Naive thymus-derived CD8-positive, alpha-beta T cell (primary cell): ENCODE measurements at regions not wholly inside any gene's neighbourhood (a gene's known extent, or its start where the extent isn't known, plus 50 kb on each side); places are given as distances from the start of the nearest gene placed in this dataset.

ENCODE experiments used
- ATAC-seq, 2 donors: fragments of 150-1000 bp; cut with Tn5 transposase in 1 of 2; sonication (Bioruptor Pico), chemical (Tn5 transposase) in 1 of 2; 1 replicate in 1 of 2; 2 replicates in 1 of 2; pipeline ENCODE4 v1.10.0; 2021; ENCODE audit warnings: mild to moderate bottlenecking in 2 of 2, moderate library complexity in 2 of 2
- POLR2A ChIA-PET: fragments of 350-600 bp; sonication (Branson Sonifier 250); formaldehyde crosslinking; loops from one replicate; lab custom pipeline; 2021; ENCODE audit warnings: antibody characterized with exemption; lab: Charles Lee
- DNase-seq, 10 donors: peaks; one replicate each; pipeline versions ENCODE4 v3.0.0 to v3.0.0-alpha.2; 2020 to 2022
- H3K27ac Mint-ChIP-seq, 10 donors: one replicate each; pipeline ENCODE4 v1.8.0; 2020 to 2022; ENCODE audit warnings: mild to moderate bottlenecking in 10 of 10, mixed read lengths in 10 of 10, moderate library complexity in 4 of 10, inconsistent platforms in 1 of 10
- H3K27me3 Mint-ChIP-seq, 5 donors: one replicate each; pipeline ENCODE4 v1.8.0; 2021 to 2022; ENCODE audit warnings: mixed read lengths in 5 of 5
- H3K36me3 Mint-ChIP-seq, 3 donors: one replicate each; pipeline ENCODE4 v1.8.0; 2020 to 2022; ENCODE audit warnings: mixed read lengths in 3 of 3, mild to moderate bottlenecking in 2 of 3, inconsistent platforms in 1 of 3
- H3K4me1 Mint-ChIP-seq, 4 donors: one replicate each; pipeline ENCODE4 v1.8.0; 2021 to 2022; ENCODE audit warnings: mixed read lengths in 4 of 4
- H3K4me3 Mint-ChIP-seq, 10 donors: one replicate each; pipeline ENCODE4 v1.8.0; 2020 to 2022; ENCODE audit warnings: mild to moderate bottlenecking in 10 of 10, mixed read lengths in 10 of 10, moderate library complexity in 6 of 10, inconsistent platforms in 1 of 10
- H3K9me3 Mint-ChIP-seq, 9 donors: one replicate each; pipeline ENCODE4 v1.8.0; 2020 to 2022; ENCODE audit warnings: mixed read lengths in 9 of 9, mild to moderate bottlenecking in 3 of 9, inconsistent platforms in 1 of 9, moderate library complexity in 1 of 9

- no peak for ATAC-seq
- Mint-ChIP-seq H3K27me3 (no peaks in the 10 kb centered on the region), H3K9me3 (peaks cover 0 to 3% (median 0%) of the 10 kb centered on the region in 9 donors), H3K4me3 (no peak overlapping the region), H3K36me3 (no peaks in the 10 kb centered on the region), H3K4me1 (no peaks in the 10 kb centered on the region), H3K27ac (no peak overlapping the region)
- POLR2A ChIA-PET = no interaction called here
- no peak for DNase-seq
These were observed 483.9 kb downstream of the RFPL4B start for GRCh38 chr6:112831022-112831421.

- POLR2A ChIA-PET = no interaction called here
- no peak overlapping the region for H3K4me3 Mint-ChIP-seq
These were observed 486.5 kb downstream of the RFPL4B start for GRCh38 chr6:112833581-112834131.

DNA sequence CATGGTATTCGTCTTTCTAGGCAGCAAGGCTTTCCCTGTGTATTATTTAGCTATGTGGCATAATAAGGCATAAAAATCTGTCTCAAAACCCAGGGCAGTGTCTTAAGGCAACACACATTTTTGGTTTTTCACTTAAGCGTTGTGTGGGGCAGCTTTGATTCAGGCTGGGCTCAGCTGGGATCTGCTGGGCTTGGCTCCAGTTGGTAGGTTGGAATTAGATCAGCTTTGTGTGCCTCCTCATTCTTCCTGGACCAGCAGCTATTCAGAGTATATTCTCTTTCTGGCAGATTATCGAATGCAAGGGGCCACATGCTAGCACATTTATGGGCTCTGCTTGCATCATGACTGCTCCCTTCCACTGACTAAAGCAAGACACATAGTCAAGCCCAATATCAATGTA, 487.9 kb downstream of the RFPL4B start:
- Mint-ChIP-seq H3K36me3 (no peaks in the 10 kb centered on the region), H3K9me3 (no peaks in the 10 kb centered on the region), H3K4me1 (no peaks in the 10 kb centered on the region), H3K27ac (no peak overlapping the region), H3K4me3 (no peak overlapping the region), H3K27me3 (no peaks in the 10 kb centered on the region)
- no peak for ATAC-seq
- no peak for DNase-seq
- POLR2A ChIA-PET = no interaction called here

More at GRCh38 chr6:112833581-112834131, 486.5 kb downstream of the RFPL4B start:
- H3K36me3 Mint-ChIP-seq = no peaks in the 10 kb centered on the region
- peaks cover 0 to 2% (median 0%) of the 10 kb centered on the region in 9 donors for H3K9me3 Mint-ChIP-seq
- ATAC-seq (no peak), DNase-seq (no peak)
- no peaks in the 10 kb centered on the region for H3K27me3 Mint-ChIP-seq
- H3K27ac Mint-ChIP-seq = no peak overlapping the region
- H3K4me1 Mint-ChIP-seq = no peaks in the 10 kb centered on the region

GRCh38 chr6:112839525-112839961, 492.4 kb downstream of the RFPL4B start:
- no peak overlapping the region for H3K4me3 Mint-ChIP-seq

GRCh38 chr6:112841553-112842329, 494.6 kb downstream of the RFPL4B start:
- H3K4me1 Mint-ChIP-seq = no peaks in the 10 kb centered on the region
- no peak overlapping the region for H3K27ac Mint-ChIP-seq
- peaks cover 0 to 20% (median 3%) of the 10 kb centered on the region in 9 donors for H3K9me3 Mint-ChIP-seq
- no peaks in the 10 kb centered on the region for H3K36me3 Mint-ChIP-seq
- no peaks in the 10 kb centered on the region for H3K27me3 Mint-ChIP-seq
- DNase-seq (no peak), ATAC-seq (no peak)
- no peak overlapping the region for H3K4me3 Mint-ChIP-seq
- POLR2A ChIA-PET = no interaction called here

More at GRCh38 chr6:112839525-112839961, 492.4 kb downstream of the RFPL4B start:
- POLR2A ChIA-PET = no interaction called here
- ATAC-seq (no peak), DNase-seq (no peak)
- Mint-ChIP-seq H3K9me3 (peaks cover 0 to 20% (median 3%) of the 10 kb centered on the region in 9 donors), H3K4me1 (no peaks in the 10 kb centered on the region), H3K36me3 (no peaks in the 10 kb centered on the region), H3K27me3 (no peaks in the 10 kb centered on the region), H3K27ac (no peak overlapping the region)

DNA sequence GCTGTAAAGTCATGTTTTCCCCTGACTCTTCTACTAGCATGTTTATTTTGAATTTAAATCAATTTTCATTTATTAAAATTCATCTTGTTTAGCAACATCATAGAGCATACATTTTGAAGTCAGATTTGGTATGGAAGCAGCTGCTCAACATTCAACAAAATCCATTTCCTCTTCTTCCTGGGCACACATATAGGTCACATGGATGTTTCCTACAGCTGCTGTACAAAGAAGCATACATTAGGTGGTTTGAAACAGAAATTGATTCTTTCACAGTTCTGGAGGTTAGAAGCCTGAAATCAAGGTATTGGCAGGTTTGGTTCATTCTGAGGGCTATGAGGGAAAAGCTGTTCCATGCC, 495.2 kb downstream of the RFPL4B start:
- no peaks in the 10 kb centered on the region for H3K27me3 Mint-ChIP-seq
- peaks cover 0 to 20% (median 3%) of the 10 kb centered on the region in 9 donors for H3K9me3 Mint-ChIP-seq
- ATAC-seq (no peak), DNase-seq (no peak)
- H3K36me3 Mint-ChIP-seq = no peaks in the 10 kb centered on the region
- H3K4me1 Mint-ChIP-seq = no peaks in the 10 kb centered on the region
- H3K27ac Mint-ChIP-seq = no peak overlapping the region
- POLR2A ChIA-PET = no interaction called here
- no peak overlapping the region for H3K4me3 Mint-ChIP-seq

DNA sequence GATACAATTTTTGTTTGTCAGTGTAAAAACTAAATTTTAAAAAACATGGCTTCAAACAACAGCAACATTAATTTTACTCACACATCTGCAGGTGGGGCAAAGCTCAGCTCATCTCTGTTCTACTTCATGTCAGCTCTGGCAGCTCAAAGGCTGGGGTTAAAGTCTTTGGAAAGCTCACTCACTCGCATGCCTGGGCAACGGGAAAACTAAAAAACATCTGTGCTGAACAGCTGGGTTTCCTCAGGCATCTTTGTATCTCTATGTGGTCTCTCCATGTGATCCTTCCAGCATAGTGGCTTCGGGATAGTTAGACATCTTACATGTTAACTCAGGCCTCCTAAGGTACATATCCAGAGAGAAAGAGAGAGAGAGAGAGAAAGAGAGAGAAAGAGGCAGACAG, 499.6 kb downstream of the RFPL4B start:
- Mint-ChIP-seq H3K4me3 (no peak overlapping the region), H3K27me3 (no peaks in the 10 kb centered on the region), H3K36me3 (no peaks in the 10 kb centered on the region), H3K4me1 (no peaks in the 10 kb centered on the region), H3K27ac (no peak overlapping the region), H3K9me3 (peaks cover 0 to 19% (median 3%) of the 10 kb centered on the region in 9 donors)
- POLR2A ChIA-PET = no interaction called here
- ATAC-seq (no peak), DNase-seq (no peak)

DNA sequence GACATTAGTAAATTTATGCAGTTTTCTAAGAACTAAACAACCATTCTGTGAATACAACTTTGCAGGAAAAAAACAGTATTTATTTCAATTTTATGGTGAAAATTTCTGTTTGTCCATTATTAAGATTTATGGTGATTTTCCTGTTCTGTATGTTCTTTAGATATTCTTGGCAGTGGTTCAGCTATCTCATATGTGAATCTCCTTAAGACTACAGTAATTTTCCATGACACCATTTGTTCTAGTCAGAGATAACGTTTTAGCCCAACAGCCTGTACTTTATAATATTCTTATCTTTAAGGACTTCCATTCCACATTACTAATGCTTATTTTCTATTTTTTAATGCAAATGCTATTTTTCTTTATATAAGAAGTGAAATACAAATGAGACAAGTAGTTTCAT, 504.0 kb downstream of the RFPL4B start:
- Mint-ChIP-seq H3K9me3 (peaks cover 0 to 13% (median 0%) of the 10 kb centered on the region in 9 donors), H3K4me1 (no peaks in the 10 kb centered on the region), H3K27me3 (peaks cover 0 to 1% (median 0%) of the 10 kb centered on the region in 5 donors), H3K4me3 (no peak overlapping the region), H3K36me3 (no peaks in the 10 kb centered on the region), H3K27ac (no peak overlapping the region)
- ATAC-seq (no peak), DNase-seq (no peak)
- POLR2A ChIA-PET = no interaction called here

DNA sequence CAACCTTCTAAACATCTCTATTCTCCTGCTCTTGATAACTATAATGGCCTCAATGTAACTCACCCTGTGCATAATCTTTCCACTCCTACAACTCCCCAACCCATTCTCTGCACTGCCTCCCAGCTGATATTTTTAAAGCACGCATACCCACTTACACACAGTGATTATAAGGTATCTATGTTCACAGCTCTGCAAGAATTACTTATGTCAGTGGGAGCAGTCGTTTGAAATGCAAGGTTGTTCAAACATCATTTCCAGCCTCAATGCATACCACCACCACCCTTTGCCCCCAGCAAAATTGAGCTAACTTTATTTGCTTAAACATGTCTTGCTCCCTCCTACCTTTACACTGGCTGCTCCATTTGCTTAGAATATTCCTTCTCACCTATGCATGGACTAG, 506.0 kb downstream of the RFPL4B start:
- Mint-ChIP-seq H3K4me1 (no peaks in the 10 kb centered on the region), H3K4me3 (no peak overlapping the region), H3K27me3 (peaks cover 0 to 1% (median 0%) of the 10 kb centered on the region in 5 donors), H3K27ac (no peak overlapping the region), H3K9me3 (peaks cover 0 to 24% (median 0%) of the 10 kb centered on the region in 9 donors), H3K36me3 (no peaks in the 10 kb centered on the region)
- DNase-seq (no peak), ATAC-seq (no peak)
- POLR2A ChIA-PET = no interaction called here

- H3K36me3 Mint-ChIP-seq = no peaks in the 10 kb centered on the region
- H3K27ac Mint-ChIP-seq = no peak overlapping the region
- DNase-seq (no peak), ATAC-seq (no peak)
- peaks cover 0 to 11% (median 3%) of the 10 kb centered on the region in 9 donors for H3K9me3 Mint-ChIP-seq
- H3K4me1 Mint-ChIP-seq = no peaks in the 10 kb centered on the region
- no peaks in the 10 kb centered on the region for H3K27me3 Mint-ChIP-seq
- POLR2A ChIA-PET = no interaction called here
- no peak overlapping the region for H3K4me3 Mint-ChIP-seq
These were observed 516.6 kb downstream of the RFPL4B start for GRCh38 chr6:112863753-112864152.

- H3K36me3 Mint-ChIP-seq = no peaks in the 10 kb centered on the region
- no peak overlapping the region for H3K27ac Mint-ChIP-seq
- peaks cover 0 to 21% (median 12%) of the 10 kb centered on the region in 9 donors for H3K9me3 Mint-ChIP-seq
- DNase-seq = no peak
- POLR2A ChIA-PET = no interaction called here
- no peak for ATAC-seq
- no peak overlapping the region for H3K4me3 Mint-ChIP-seq
- no peaks in the 10 kb centered on the region for H3K4me1 Mint-ChIP-seq
- no peaks in the 10 kb centered on the region for H3K27me3 Mint-ChIP-seq
These were observed 518.0 kb downstream of the RFPL4B start for GRCh38 chr6:112865131-112865530.

GRCh38 chr6:112874881-112875280, 527.8 kb downstream of the RFPL4B start:
- H3K4me3 Mint-ChIP-seq = no peak overlapping the region
- H3K36me3 Mint-ChIP-seq = no peaks in the 10 kb centered on the region
- no peaks in the 10 kb centered on the region for H3K27me3 Mint-ChIP-seq
- POLR2A ChIA-PET = no interaction called here
- DNase-seq = no peak
- peaks cover 0 to 17% (median 11%) of the 10 kb centered on the region in 9 donors for H3K9me3 Mint-ChIP-seq
- no peak overlapping the region for H3K27ac Mint-ChIP-seq
- no peaks in the 10 kb centered on the region for H3K4me1 Mint-ChIP-seq
- no peak for ATAC-seq

DNA sequence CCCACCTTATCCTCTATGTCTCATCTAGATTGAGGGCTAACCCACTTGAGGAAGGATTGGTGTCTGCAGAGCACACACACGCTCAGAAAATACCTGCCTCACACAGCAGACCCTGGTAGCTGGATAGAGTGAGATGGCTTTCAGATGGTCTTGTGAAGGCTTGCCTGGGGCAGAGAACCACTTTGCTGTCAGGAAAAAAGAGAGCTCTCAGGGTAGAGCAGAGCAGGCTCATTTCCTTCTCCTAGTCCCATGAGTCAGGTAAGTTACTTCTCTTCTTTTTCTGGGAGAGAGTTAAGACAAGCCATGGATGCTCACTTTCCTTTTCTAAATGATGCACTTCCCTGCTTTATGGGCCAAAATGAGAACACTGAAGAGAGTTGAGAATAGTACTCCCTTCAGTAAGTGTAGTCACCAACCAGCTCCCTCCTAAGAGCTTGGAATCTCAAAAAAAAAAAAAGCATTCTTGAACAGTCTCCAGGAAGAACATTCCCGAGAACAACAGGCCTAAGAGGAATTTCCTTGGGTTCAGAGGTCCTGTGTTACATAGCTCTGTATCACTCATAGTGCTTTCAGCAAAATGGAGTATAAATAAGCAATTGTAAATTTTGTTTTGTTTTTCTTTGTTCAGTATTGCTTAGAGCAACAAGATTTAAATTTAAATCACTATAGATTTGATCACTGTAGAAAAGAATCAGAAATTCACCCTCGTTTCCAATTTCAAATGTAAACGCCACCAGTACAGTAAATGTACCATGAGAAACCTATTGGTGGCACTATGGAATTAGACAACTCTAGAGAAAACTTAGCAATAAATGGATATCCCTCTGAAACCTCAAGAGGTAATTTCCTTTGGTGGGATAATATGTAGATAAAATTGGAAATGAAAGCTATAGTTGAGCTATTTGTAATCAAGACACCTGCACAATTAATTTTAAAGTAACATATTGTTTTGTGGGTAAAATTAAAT, 530.3 kb downstream of the RFPL4B start:
- H3K27ac Mint-ChIP-seq = no peak overlapping the region
- H3K4me3 Mint-ChIP-seq = no peak overlapping the region
- DNase-seq (no peak), ATAC-seq (no peak)
- H3K36me3 Mint-ChIP-seq = no peaks in the 10 kb centered on the region
- no peaks in the 10 kb centered on the region for H3K27me3 Mint-ChIP-seq
- no peaks in the 10 kb centered on the region for H3K4me1 Mint-ChIP-seq
- POLR2A ChIA-PET = no interaction called here
- peaks cover 0 to 8% (median 2%) of the 10 kb centered on the region in 9 donors for H3K9me3 Mint-ChIP-seq
